IMR-90 (cell line): ENCODE measurements at regions not wholly inside any gene's neighbourhood (a gene's known extent, or its start where the extent isn't known, plus 50 kb on each side); places are given as distances from the start of the nearest gene placed in this dataset.

Experiments
- ATAC-seq: fragments of 200-7000 bp; cut with Tn5 transposase; 2 replicates; pipeline ENCODE4 v1.9.1; 2020; ENCODE audit warnings: low read depth, mild to moderate bottlenecking, moderate library complexity
- BruUV-seq: library from RNA; stranded (reverse); fragments of 400-500 nt; replicated peaks from 2 replicates; lab custom pipeline; 2021; lab: Mats Ljungman, UMichigan
- CTCF ChIA-PET: fragments of 300-600 bp; formaldehyde crosslinking; extraction: SDS; loops from one replicate; lab custom pipeline; 2021; ENCODE audit warnings: antibody characterized with exemption; lab: Yijun Ruan, JAX
- POLR2A ChIA-PET: fragments of 300-600 bp; sonication (Branson Sonifier 250); formaldehyde crosslinking; loops from one replicate; lab custom pipeline; 2022; ENCODE audit warnings: antibody characterized with exemption; ENCODE audit not compliant: unreplicated experiment; lab: Charles Lee
- DNase-seq: peaks from one replicate; pipeline ENCODE4 v3.0.0; 2013
- H2AFZ ChIP-seq: replicated peaks from 2 replicates; pipeline ENCODE3; 2013; ENCODE audit warnings: low read length, mild to moderate bottlenecking; ENCODE audit not compliant: poor library complexity
- H2AK5ac ChIP-seq: 2 replicates; pipeline ENCODE4 v1.6.1; 2013; ENCODE audit warnings: low read depth, low read length, inconsistent platforms
- H2AK9ac ChIP-seq: replicated peaks from 2 replicates; pipeline ENCODE3; 2013; ENCODE audit warnings: mild to moderate bottlenecking, low read depth, low read length, moderate library complexity; ENCODE audit not compliant: poor library complexity
- H2BK120ac ChIP-seq: 2 replicates; pipeline ENCODE4 v1.6.1; 2013; ENCODE audit warnings: low read depth, low read length, inconsistent platforms
- H2BK15ac ChIP-seq: 3 replicates; pipeline ENCODE4 v1.6.1; 2013; ENCODE audit warnings: low read depth, low read length, inconsistent platforms
- H2BK20ac ChIP-seq: 2 replicates; pipeline ENCODE4 v1.6.1; 2013; ENCODE audit warnings: low read depth, mild to moderate bottlenecking, inconsistent platforms, low read length, moderate library complexity
- H2BK5ac ChIP-seq: 2 replicates; pipeline ENCODE4 v1.6.1; 2013; ENCODE audit warnings: mild to moderate bottlenecking, low read depth, low read length, inconsistent platforms; ENCODE audit not compliant: poor library complexity, severe bottlenecking
- H3K14ac ChIP-seq: replicated peaks from 2 replicates; pipeline ENCODE4 v1.6.1; 2013; ENCODE audit warnings: low read depth, low read length, inconsistent platforms
- H3K18ac ChIP-seq: 2 replicates; pipeline ENCODE4 v1.6.1; 2013; ENCODE audit warnings: low read depth, low read length, control low read depth
- H3K23ac ChIP-seq: 2 replicates; pipeline ENCODE4 v1.6.1; 2013; ENCODE audit warnings: low read depth, low read length, inconsistent platforms
- H3K27ac ChIP-seq: 2 replicates; pipeline ENCODE4 v1.5.1; 2013; ENCODE audit warnings: mild to moderate bottlenecking, control low read depth, low read length; ENCODE audit not compliant: insufficient read depth
- H3K27me3 ChIP-seq: 2 replicates; pipeline ENCODE4 v1.6.1; 2013; ENCODE audit warnings: low read length; ENCODE audit not compliant: control insufficient read depth, insufficient read depth
- H3K36me3 ChIP-seq: 2 replicates; pipeline ENCODE4 v1.6.1; 2013; ENCODE audit warnings: low read length, mixed read lengths; ENCODE audit not compliant: control insufficient read depth, insufficient read depth
- H3K4ac ChIP-seq: 2 replicates; pipeline ENCODE4 v1.6.1; 2013; ENCODE audit warnings: low read depth, low read length, inconsistent platforms
- H3K4me1 ChIP-seq: 2 replicates; pipeline ENCODE4 v1.6.1; 2013; ENCODE audit warnings: low read length, mixed read lengths; ENCODE audit not compliant: control insufficient read depth, insufficient read depth
- H3K4me2 ChIP-seq: 2 replicates; pipeline ENCODE4 v1.6.1; 2013; ENCODE audit warnings: low read depth, mild to moderate bottlenecking, control low read depth, low read length, moderate library complexity
- H3K4me3 ChIP-seq: 2 replicates; pipeline ENCODE4 v1.5.1; 2013; ENCODE audit warnings: low read depth, mild to moderate bottlenecking, control low read depth, low read length, moderate library complexity; ENCODE audit not compliant: insufficient read depth
- H3K56ac ChIP-seq: 2 replicates; pipeline ENCODE4 v1.6.1; 2013; ENCODE audit warnings: low read length, inconsistent platforms; ENCODE audit not compliant: insufficient read depth; ENCODE audit errors: extremely low read depth
- H3K79me1 ChIP-seq, 2 experiments: 2 replicates each; pipeline ENCODE4 v1.6.1; 2013; ENCODE audit warnings: low read length in 2 of 2, inconsistent platforms in 1 of 2, low read depth in 1 of 2
- H3K9ac ChIP-seq: 2 replicates; pipeline ENCODE4 v1.6.1; 2013; ENCODE audit warnings: low read depth, low read length, control low read depth
- H3K9me1 ChIP-seq: 2 replicates; pipeline ENCODE4 v1.6.1; 2013; ENCODE audit warnings: low read length, inconsistent platforms; ENCODE audit not compliant: insufficient read depth
- H3K9me3 ChIP-seq: 2 replicates; pipeline ENCODE4 v1.6.1; 2013; ENCODE audit warnings: low read length; ENCODE audit not compliant: control insufficient read depth, insufficient read depth
- H4K20me1 ChIP-seq: 2 replicates; pipeline ENCODE4 v1.6.1; 2013; ENCODE audit warnings: low read length, inconsistent platforms; ENCODE audit not compliant: insufficient read depth
- H4K5ac ChIP-seq: 2 replicates; pipeline ENCODE4 v1.6.1; 2013; ENCODE audit warnings: mild to moderate bottlenecking, low read depth, low read length, control low read depth
- H4K8ac ChIP-seq, 2 experiments: 2 replicates each; pipeline ENCODE4 v1.6.1; 2013; ENCODE audit warnings: low read depth in 2 of 2, low read length in 2 of 2, control low read depth in 1 of 2, inconsistent platforms in 1 of 2
- H4K91ac ChIP-seq: 2 replicates; pipeline ENCODE4 v1.6.1; 2013; ENCODE audit warnings: low read depth, low read length, inconsistent platforms; ENCODE audit not compliant: insufficient read depth
- BHLHE40 ChIP-seq: fragments of 150-350 bp; IDR thresholded peaks from 2 replicates; pipeline ENCODE4 v1.6.1; 2016; ENCODE audit warnings: mild to moderate bottlenecking, low read depth, low read length
- FOS ChIP-seq: fragments of 150-350 bp; IDR thresholded peaks from 2 replicates; pipeline ENCODE4 v1.6.1; 2016; ENCODE audit warnings: low read depth, low read length
- MAFK ChIP-seq: IDR thresholded peaks from 2 replicates; pipeline ENCODE4 v1.6.1; 2012; ENCODE audit warnings: low read depth, low read length, improper control_type of control experiment
- MXI1 ChIP-seq: IDR thresholded peaks from 2 replicates; pipeline ENCODE4 v1.6.1; 2012; ENCODE audit warnings: low read depth, mild to moderate bottlenecking, low read length, moderate library complexity, borderline replicate concordance
- POLR2A ChIP-seq: IDR thresholded peaks from 2 replicates; pipeline ENCODE4 v1.6.1; 2012; ENCODE audit warnings: mild to moderate bottlenecking, low read depth, low read length
- RFX5 ChIP-seq: IDR thresholded peaks from 2 replicates; pipeline ENCODE4 v1.8.0; 2012; ENCODE audit warnings: low read depth, mild to moderate bottlenecking, low read length, moderate library complexity
- SMC3 ChIP-seq: fragments of 150-350 bp; IDR thresholded peaks from 2 replicates; pipeline ENCODE4 v1.6.1; 2016; ENCODE audit warnings: low read depth, mild to moderate bottlenecking, antibody characterized with exemption, low read length, moderate library complexity
- WGBS, 2 experiments: methylation state at CpG; one replicate each; pipeline versions ENCODE4 v1.1.5 to v1.1.7; 2013; ENCODE audit warnings: missing lambda C conversion rate in 2 of 2; ENCODE audit not compliant: insufficient read length in 1 of 2; ENCODE audit errors: extremely low coverage in 2 of 2; 5-methylcytosine and 5-hydroxymethylcytosine counted together
- dilution Hi-C: fragments of 300-500 bp; cut with HindIII; formaldehyde crosslinking; loops from one replicate; pipeline ENCODE4 v1.14.3; 2018; ENCODE audit warnings: low sequenced_read_pairs; ENCODE audit not compliant: unreplicated experiment
- in situ Hi-C: fragments of 300-500 bp; cut with MboI; formaldehyde crosslinking; loops from 3 replicates; pipeline ENCODE4 v1.14.3; 2019; ENCODE audit warnings: low sequenced_read_pairs, inconsistent platforms, mixed read lengths
- intact Hi-C: fragments of 100-400 bp; cut with micrococcal nuclease; formaldehyde crosslinking; loops from 2 replicates; pipeline ENCODE4 v1.10.0; 2022
- TF ChIP-seq, protein P1 (sequence below): fragments of 150-350 bp; IDR thresholded peaks from 2 replicates; pipeline ENCODE4 v1.6.1; 2016; ENCODE audit warnings: low read depth, mild to moderate bottlenecking, low read length, moderate library complexity, borderline replicate concordance

DNA sequence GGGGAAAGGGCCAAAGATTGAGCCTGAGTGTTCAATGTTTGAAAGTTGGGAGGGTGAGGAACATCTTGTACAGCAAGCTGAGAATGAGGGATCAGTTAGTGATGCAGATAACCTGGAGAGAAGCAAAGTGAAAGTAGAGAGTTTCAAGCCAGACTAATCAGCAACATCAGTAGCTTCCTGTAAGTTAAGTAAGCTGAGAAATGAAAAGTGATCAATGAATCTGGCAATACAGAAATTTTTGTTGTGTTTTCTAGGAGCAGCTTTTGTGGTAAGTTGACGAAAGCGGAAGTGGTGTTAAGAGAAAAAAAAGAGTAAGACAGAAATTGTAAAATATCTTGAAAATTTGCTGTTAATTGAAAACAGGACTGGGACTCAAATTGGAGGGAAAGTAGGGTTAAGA is 855.5 kb upstream of the MAP3K7 start:
- DNase-seq (no peak), ATAC-seq (no peak)
- Histone ChIP-seq H3K18ac (peak overlapping the region; percentile 99), H2AFZ (peak overlapping the region; percentile 74), H4K5ac (peak overlapping the region; percentile 100), H3K14ac (peak overlapping the region; percentile 64), H4K8ac (peak overlapping the region; percentile 27 to 92; a peak in 3 of 4 replicates), H2BK5ac (peak overlapping the region; percentile 68), H3K27me3 (no peaks in the 10 kb centered on the region), H4K20me1 (no peaks in the 10 kb centered on the region), H3K4me3 (no peak overlapping the region), H3K4me2 (peak overlapping the region; percentile 87; the same call in 1 of the 2 replicates), H2AK5ac (peak overlapping the region; percentile 83; the same call in 1 of the 2 replicates), H3K9me1 (no peaks in the 10 kb centered on the region; the same call in 1 of the 2 replicates), H3K79me1 (no peaks in the 10 kb centered on the region), H2AK9ac (no peak overlapping the region), H3K36me3 (no peaks in the 10 kb centered on the region), H3K4me1 (peaks cover 12% of the 10 kb centered on the region), H2BK120ac (peak overlapping the region; percentile 81), H2BK15ac (peak overlapping the region; percentile 69; the same call in 2 of the 3 replicates), H2BK20ac (peak overlapping the region; percentile 93), H3K56ac (no peak overlapping the region), H3K9ac (no peak overlapping the region), H4K91ac (peak overlapping the region; percentile 83), H3K9me3 (no peaks in the 10 kb centered on the region), H3K23ac (peak overlapping the region; percentile 53; the same call in 1 of the 2 replicates), H3K4ac (peak overlapping the region; percentile 84), H3K27ac (no peak overlapping the region)
- dilution Hi-C loops, result no loop called here
- in situ Hi-C loops, result no loop called here
- CTCF ChIA-PET, result interaction anchor here (0.8 kb wide), 1 partner anchor 13 kb away, joined by 4 read pairs; no protein-coding TSS in a partner anchor
- TF ChIP-seq SMC3 (no peak), FOS (no peak), RFX5 (no peak), POLR2A (no peak), BHLHE40 (no peak), MAFK (no peak), MXI1 (no peak)
- TF ChIP-seq, protein P1, sequence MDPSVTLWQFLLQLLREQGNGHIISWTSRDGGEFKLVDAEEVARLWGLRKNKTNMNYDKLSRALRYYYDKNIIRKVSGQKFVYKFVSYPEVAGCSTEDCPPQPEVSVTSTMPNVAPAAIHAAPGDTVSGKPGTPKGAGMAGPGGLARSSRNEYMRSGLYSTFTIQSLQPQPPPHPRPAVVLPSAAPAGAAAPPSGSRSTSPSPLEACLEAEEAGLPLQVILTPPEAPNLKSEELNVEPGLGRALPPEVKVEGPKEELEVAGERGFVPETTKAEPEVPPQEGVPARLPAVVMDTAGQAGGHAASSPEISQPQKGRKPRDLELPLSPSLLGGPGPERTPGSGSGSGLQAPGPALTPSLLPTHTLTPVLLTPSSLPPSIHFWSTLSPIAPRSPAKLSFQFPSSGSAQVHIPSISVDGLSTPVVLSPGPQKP, result no peak
- POLR2A ChIA-PET, result no interaction called here
- no TSS peak for BruUV-seq
- intact Hi-C loops, result no loop called here
- 100% methylated on average over 2 of the region's 2 CpGs for WGBS, 2 experiments
